SU-DHL-6 (cell line): ENCODE measurements at regions not wholly inside any gene's neighbourhood (a gene's known extent, or its start where the extent isn't known, plus 50 kb on each side); places are given as distances from the start of the nearest gene placed in this dataset.

Experiments used
- H2AFZ ChIP-seq: fragments of 200-600 bp; sonication (generic); 2 replicates; pipeline ENCODE4 v1.6.1; 2014; ENCODE audit warnings: low read depth, mild to moderate bottlenecking, moderate library complexity, mixed read lengths, antibody characterized with exemption, low read length; ENCODE audit not compliant: severe bottlenecking
- H3F3A ChIP-seq: fragments of 200-600 bp; shearing (Covaris generic); 2 replicates; pipeline ENCODE4 v1.6.0; 2016; ENCODE audit warnings: antibody characterized with exemption, mild to moderate bottlenecking; ENCODE audit not compliant: insufficient read depth
- H3K27ac ChIP-seq: fragments of 200-600 bp; sonication (generic); 2 replicates; pipeline ENCODE4 v1.5.1; 2016; ENCODE audit warnings: low read depth, mild to moderate bottlenecking, low read length, moderate library complexity, mixed read lengths
- H3K27me3 ChIP-seq: fragments of 200-600 bp; sonication (generic), shearing (Covaris generic); 2 replicates; pipeline ENCODE4 v1.6.0; 2014; ENCODE audit warnings: mild to moderate bottlenecking, low read length
- H3K36me3 ChIP-seq: fragments of 200-600 bp; sonication (generic); 2 replicates; pipeline ENCODE4 v1.6.1; 2014; ENCODE audit warnings: mild to moderate bottlenecking, low read length, mixed read lengths
- H3K4me2 ChIP-seq: fragments of 300-600, 200-600 bp; shearing (Covaris generic), sonication (generic); 2 replicates; pipeline ENCODE4 v1.6.0; 2014; ENCODE audit warnings: low read length, low read depth, mild to moderate bottlenecking; ENCODE audit not compliant: poor library complexity, severe bottlenecking
- H3K4me3 ChIP-seq: fragments of 200-600 bp; sonication (generic); 2 replicates; pipeline ENCODE4 v1.5.1; 2014; ENCODE audit warnings: antibody characterized with exemption, low read length, mild to moderate bottlenecking, mixed read lengths; ENCODE audit not compliant: insufficient read depth, poor library complexity, severe bottlenecking
- H3K79me2 ChIP-seq: fragments of 200-600 bp; sonication (generic); 2 replicates; pipeline ENCODE4 v1.6.1; 2014; ENCODE audit warnings: mild to moderate bottlenecking, low read length, moderate library complexity; ENCODE audit not compliant: insufficient read depth
- H3K9ac ChIP-seq: fragments of 200-600 bp; sonication (generic); 2 replicates; pipeline ENCODE4 v1.7.0; 2014; ENCODE audit warnings: mild to moderate bottlenecking, low read length
- H3K9me2 ChIP-seq: fragments of 200-600 bp; sonication (generic); replicated peaks from 2 replicates; pipeline ENCODE4 v1.6.1; 2014; ENCODE audit warnings: low read length; ENCODE audit not compliant: insufficient read depth
- H3K9me3 ChIP-seq: fragments of 200-600 bp; sonication (generic); 2 replicates; pipeline ENCODE4 v1.6.1; 2014; ENCODE audit warnings: low read length, mixed read lengths; ENCODE audit not compliant: insufficient read depth
- H4K20me1 ChIP-seq: fragments of 200-600 bp; sonication (generic); 2 replicates; pipeline ENCODE4 v1.6.1; 2014; ENCODE audit warnings: low read depth, mild to moderate bottlenecking, antibody characterized with exemption, low read length, moderate library complexity, mixed read lengths
- EZH2phosphoT487 ChIP-seq: fragments of 200-600 bp; sonication (generic), shearing (Covaris generic); conservative IDR thresholded peaks from 2 replicates; pipeline ENCODE4 v1.6.1; 2018; ENCODE audit warnings: mild to moderate bottlenecking, antibody characterized with exemption, low read length, moderate library complexity, mixed read lengths
- TF ChIP-seq, protein P1 (sequence below): fragments of 200-600 bp; sonication (generic); IDR thresholded peaks from one replicate; pipeline ENCODE4 v1.5.1; 2017; ENCODE audit warnings: antibody characterized with exemption, mild to moderate bottlenecking, low read length, moderate library complexity; ENCODE audit not compliant: insufficient read depth, poor library complexity, severe bottlenecking

DNA sequence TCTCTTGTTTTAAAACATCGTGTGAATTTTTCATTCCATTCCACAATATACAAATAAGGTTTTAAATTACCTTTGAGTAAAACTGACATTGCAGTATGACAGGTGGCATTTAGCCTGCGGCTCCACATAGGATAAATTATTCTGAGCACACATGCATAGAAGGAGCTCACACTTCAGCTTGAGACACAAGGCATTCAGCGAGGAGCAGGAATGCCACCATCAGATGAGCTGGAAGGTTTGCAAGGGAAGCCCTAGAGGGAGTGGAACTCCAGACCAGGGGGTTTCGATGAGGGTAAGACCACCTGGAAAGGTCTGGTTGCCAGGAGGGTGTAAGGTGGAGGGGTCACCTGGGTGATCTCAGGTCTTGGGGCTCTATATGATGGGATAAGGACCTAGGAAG lies 259.0 kb upstream of the ADRA1B start:
- Histone ChIP-seq H3K4me3 (no peak overlapping the region), H3K9me2 (no peaks in the 10 kb centered on the region), H3K27ac (no peak overlapping the region), H3F3A (no peaks in the 10 kb centered on the region), H3K9me3 (no peaks in the 10 kb centered on the region), H3K4me2 (no peak overlapping the region), H3K79me2 (no peaks in the 10 kb centered on the region), H3K27me3 (no peaks in the 10 kb centered on the region), H3K36me3 (no peaks in the 10 kb centered on the region), H4K20me1 (no peaks in the 10 kb centered on the region), H2AFZ (no peak overlapping the region), H3K9ac (no peak overlapping the region)
- TF ChIP-seq EZH2phosphoT487, result no peak
- TF ChIP-seq, protein P1, sequence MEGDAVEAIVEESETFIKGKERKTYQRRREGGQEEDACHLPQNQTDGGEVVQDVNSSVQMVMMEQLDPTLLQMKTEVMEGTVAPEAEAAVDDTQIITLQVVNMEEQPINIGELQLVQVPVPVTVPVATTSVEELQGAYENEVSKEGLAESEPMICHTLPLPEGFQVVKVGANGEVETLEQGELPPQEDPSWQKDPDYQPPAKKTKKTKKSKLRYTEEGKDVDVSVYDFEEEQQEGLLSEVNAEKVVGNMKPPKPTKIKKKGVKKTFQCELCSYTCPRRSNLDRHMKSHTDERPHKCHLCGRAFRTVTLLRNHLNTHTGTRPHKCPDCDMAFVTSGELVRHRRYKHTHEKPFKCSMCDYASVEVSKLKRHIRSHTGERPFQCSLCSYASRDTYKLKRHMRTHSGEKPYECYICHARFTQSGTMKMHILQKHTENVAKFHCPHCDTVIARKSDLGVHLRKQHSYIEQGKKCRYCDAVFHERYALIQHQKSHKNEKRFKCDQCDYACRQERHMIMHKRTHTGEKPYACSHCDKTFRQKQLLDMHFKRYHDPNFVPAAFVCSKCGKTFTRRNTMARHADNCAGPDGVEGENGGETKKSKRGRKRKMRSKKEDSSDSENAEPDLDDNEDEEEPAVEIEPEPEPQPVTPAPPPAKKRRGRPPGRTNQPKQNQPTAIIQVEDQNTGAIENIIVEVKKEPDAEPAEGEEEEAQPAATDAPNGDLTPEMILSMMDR, result no peak

DNA sequence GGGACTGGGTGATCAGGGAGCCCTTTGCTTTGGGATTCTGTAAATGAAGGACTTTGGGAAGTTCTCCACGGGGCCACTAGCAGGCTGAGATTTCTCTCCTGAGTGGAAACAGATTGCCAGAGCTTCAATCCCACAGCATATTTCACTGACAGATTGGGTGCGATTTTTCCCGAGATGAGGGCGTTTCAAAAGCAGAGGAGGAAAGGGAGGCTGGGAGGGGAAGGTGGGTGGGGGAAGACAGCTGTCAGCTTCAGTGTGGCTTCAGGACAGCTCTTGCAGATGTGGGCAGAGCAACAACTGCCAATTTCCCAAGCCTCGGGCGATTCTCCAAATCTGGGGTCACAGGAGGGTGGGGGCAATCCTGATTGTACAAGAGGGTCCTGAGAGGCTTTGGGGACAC lies 258.5 kb upstream of the ADRA1B start:
- Histone ChIP-seq H3K36me3 (no peaks in the 10 kb centered on the region), H3K27me3 (no peaks in the 10 kb centered on the region), H2AFZ (no peak overlapping the region), H3K9me3 (no peaks in the 10 kb centered on the region), H3K4me3 (no peak overlapping the region), H4K20me1 (no peaks in the 10 kb centered on the region), H3F3A (no peaks in the 10 kb centered on the region), H3K79me2 (no peaks in the 10 kb centered on the region), H3K27ac (no peak overlapping the region), H3K4me2 (no peak overlapping the region), H3K9ac (no peak overlapping the region), H3K9me2 (no peaks in the 10 kb centered on the region)
- no peak for TF ChIP-seq EZH2phosphoT487
- TF ChIP-seq, protein P1, result no peak

DNA sequence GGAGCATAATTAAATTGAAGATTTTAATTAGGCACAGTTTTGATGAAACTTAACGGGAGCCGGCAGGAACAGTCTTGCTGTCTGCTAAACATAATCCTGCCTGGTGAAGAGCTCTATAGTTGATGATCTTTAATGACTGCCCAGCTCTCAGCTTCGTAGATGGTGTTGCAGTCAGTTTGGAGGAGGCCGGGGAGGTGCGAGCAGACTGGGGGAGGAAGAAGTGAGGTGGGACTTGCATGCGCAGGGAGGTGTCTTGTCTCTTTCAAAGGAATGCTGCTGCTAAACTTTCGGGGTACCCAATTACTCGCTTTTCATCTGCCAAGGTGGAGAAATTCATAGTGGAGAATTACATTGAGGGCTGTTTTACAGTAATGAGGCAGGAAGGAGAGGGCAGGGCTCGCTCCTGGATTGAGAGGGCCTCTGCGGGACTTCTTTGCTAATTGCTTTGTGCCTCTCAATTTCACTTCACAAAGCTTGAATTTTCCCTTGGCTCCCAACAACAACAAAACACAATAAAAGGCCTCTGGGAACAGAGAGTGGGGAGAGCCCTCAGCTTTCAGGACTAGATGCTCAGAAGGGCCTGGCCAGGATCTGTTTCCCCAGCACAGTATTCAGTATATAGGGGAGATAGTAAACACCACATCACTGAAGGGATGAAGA lies 257.9 kb upstream of the ADRA1B start:
- no peak overlapping the region for H2AFZ ChIP-seq
- no peaks in the 10 kb centered on the region for H3K36me3 ChIP-seq
- no peaks in the 10 kb centered on the region for H3K9me3 ChIP-seq
- H4K20me1 ChIP-seq, result no peaks in the 10 kb centered on the region
- H3K4me3 ChIP-seq, result no peak overlapping the region
- no peaks in the 10 kb centered on the region for H3K79me2 ChIP-seq
- no peaks in the 10 kb centered on the region for H3F3A ChIP-seq
- H3K27me3 ChIP-seq, result no peaks in the 10 kb centered on the region
- no peak overlapping the region for H3K4me2 ChIP-seq
- no peaks in the 10 kb centered on the region for H3K9me2 ChIP-seq
- no peak overlapping the region for H3K9ac ChIP-seq
- no peak overlapping the region for H3K27ac ChIP-seq
- no peak for TF ChIP-seq EZH2phosphoT487
- TF ChIP-seq, protein P1, result no peak
